ENCODE measurements at regions not wholly inside any gene's neighbourhood (a gene's known extent, or its start where the extent isn't known, plus 50 kb on each side); places are given as distances from the start of the nearest gene placed in this dataset.
"Not testable (repeated sequence)": the region's sequence is repeated elsewhere in the genome, so short reads cannot be mapped to it uniquely, and the experiment has no call there.

DNA sequence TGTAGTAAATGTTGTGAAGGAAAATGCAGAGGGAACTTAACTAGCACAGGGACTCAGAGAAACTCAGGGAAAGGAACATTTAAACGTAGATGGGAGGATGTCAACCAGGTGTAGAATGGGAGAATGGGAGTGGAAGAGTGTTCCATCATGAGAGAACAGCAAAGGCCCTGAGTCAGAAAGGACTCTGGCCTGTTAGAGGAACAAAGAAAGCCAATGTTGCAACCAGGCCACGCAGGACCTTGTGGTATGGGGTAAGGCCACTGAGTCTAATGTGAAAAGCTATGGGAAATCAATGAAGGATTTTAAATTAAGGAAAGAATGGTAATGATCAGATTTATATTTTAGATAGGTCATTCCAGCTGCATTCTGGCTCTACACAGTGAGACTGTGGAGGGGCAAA lies 76.6 kb upstream of the NBPF26 start:
- not testable (repeated sequence) for H3K9me3 ChIP-seq (ENCODE audit: control insufficient read depth in 2 of 2, low read length in 2 of 2); H3K9ac ChIP-seq (ENCODE audit: low read length in 2 of 2); H3K4me1 ChIP-seq (ENCODE audit: control insufficient read depth, insufficient read depth, low read length); H3K36me3 ChIP-seq (ENCODE audit: control insufficient read depth in 2 of 2, insufficient read depth in 2 of 2, low read length in 2 of 2); H3K27me3 ChIP-seq (ENCODE audit: control insufficient read depth in 1 of 2, insufficient read depth in 2 of 2, low read length in 2 of 2); H3K27ac ChIP-seq (ENCODE audit: low read length); H3K4me3 ChIP-seq (ENCODE audit: low read length in 2 of 2)

DNA sequence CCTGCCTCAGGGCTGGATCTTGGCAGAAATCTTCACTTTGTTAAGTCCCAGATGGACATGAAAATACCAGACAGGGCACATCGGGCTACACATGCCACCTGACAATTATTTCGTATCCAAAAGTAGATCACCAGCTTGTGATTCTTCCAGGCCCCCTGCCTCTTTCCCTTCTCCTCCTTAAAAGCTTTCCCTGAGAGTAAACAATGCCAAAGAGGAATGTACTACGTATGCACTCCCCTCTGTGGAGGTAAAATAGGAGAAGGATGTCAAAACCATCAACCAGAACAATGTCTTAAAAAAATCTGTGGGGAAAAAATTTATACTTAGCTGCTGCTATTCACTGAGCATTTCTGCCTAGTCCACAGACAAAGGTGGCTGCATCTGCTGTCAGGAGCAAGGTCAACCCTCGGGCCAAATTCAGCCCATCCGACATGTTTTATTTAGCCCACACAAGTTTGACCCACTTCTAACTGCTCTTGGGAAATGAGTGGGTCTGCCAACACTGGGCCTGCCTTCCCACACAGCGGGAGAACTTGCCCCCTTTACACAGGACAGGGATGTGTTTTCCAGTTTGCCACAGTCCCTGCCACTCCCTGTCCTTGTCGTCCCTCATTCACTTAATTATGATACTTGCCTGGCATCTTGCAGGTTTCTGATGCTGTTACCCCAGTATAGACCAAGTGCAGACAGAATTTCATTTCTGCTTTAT lies 74.7 kb upstream of the NBPF26 start:
- H3K9me3 ChIP-seq (ENCODE audit: control insufficient read depth in 2 of 2, low read length in 2 of 2); H3K27me3 ChIP-seq (ENCODE audit: control insufficient read depth in 1 of 2, insufficient read depth in 2 of 2, low read length in 2 of 2); H3K27ac ChIP-seq (ENCODE audit: low read length); H3K36me3 ChIP-seq (ENCODE audit: control insufficient read depth in 2 of 2, insufficient read depth in 2 of 2, low read length in 2 of 2); H3K4me3 ChIP-seq (ENCODE audit: low read length in 2 of 2); H3K9ac ChIP-seq (ENCODE audit: low read length in 2 of 2); H3K4me1 ChIP-seq (ENCODE audit: control insufficient read depth, insufficient read depth, low read length): not testable (repeated sequence)

DNA sequence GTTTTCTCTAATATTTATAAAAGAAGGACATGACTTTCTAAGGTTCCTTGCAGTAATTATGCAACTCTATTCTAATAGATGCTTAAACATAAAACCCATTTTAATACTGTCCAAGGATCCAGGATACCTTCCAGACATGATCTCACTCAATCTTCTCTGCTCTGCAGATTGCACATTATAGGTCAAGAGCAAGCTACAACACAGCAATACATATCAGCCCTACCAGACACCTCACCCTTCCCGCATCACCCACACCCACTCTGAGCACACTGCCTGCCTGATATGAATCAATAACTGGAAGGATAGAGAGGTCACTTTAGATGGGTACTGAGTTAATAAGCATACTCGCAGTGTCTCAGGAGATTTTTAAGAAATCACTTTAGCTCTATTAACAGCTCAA lies 74.0 kb upstream of the NBPF26 start:
- H3K27me3 ChIP-seq (ENCODE audit: control insufficient read depth in 1 of 2, insufficient read depth in 2 of 2, low read length in 2 of 2); H3K9me3 ChIP-seq (ENCODE audit: control insufficient read depth in 2 of 2, low read length in 2 of 2); H3K9ac ChIP-seq (ENCODE audit: low read length in 2 of 2); H3K4me1 ChIP-seq (ENCODE audit: control insufficient read depth, insufficient read depth, low read length); H3K36me3 ChIP-seq (ENCODE audit: control insufficient read depth in 2 of 2, insufficient read depth in 2 of 2, low read length in 2 of 2); H3K4me3 ChIP-seq (ENCODE audit: low read length in 2 of 2); H3K27ac ChIP-seq (ENCODE audit: low read length): not testable (repeated sequence)

DNA sequence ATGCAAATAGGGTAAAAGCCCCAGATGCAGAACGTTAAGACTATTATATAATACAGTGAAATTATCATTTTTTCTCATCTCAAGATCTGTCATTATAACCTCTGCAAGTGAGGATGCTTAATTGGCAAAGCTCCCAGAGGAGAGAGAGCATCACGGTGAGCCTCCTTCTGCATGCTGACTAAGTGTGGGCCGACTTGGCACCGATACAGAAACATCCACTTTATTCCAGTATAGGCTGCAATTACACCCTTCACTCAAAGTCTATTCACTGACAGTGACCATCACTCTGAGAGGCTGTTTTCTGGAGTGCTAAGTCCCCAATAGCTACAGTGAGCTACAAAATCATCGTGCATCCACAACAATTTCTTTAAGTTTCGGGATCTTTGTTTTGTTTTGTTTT lies 69.6 kb upstream of the NBPF26 start:
- H3K4me1 ChIP-seq (ENCODE audit: control insufficient read depth, insufficient read depth, low read length); H3K4me3 ChIP-seq (ENCODE audit: low read length in 2 of 2); H3K36me3 ChIP-seq (ENCODE audit: control insufficient read depth in 2 of 2, insufficient read depth in 2 of 2, low read length in 2 of 2); H3K27ac ChIP-seq (ENCODE audit: low read length); H3K27me3 ChIP-seq (ENCODE audit: control insufficient read depth in 1 of 2, insufficient read depth in 2 of 2, low read length in 2 of 2); H3K9ac ChIP-seq (ENCODE audit: low read length in 2 of 2); H3K9me3 ChIP-seq (ENCODE audit: control insufficient read depth in 2 of 2, low read length in 2 of 2): not testable (repeated sequence)

DNA sequence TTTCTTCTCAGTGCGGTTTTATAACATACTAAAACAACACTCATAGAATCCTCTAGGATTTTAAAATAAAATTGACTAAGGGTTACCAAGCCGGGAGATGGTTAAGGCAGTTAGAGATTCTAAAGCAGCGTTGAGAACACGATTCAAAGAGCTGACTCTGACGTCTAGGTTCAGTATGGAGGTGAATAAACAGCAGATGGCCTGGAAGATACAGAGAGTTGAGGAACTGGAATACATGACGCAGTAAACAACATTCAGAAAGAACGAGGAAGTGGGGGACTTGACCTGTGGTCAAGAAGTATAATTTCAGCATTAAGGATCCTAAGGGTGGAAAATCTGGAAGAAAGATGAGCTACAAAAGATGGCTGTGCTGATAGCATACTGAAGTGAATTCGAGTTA lies 68.4 kb upstream of the NBPF26 start:
- not testable (repeated sequence) for H3K4me1 ChIP-seq (ENCODE audit: control insufficient read depth, insufficient read depth, low read length); H3K27me3 ChIP-seq (ENCODE audit: control insufficient read depth in 1 of 2, insufficient read depth in 2 of 2, low read length in 2 of 2); H3K9me3 ChIP-seq (ENCODE audit: control insufficient read depth in 2 of 2, low read length in 2 of 2); H3K9ac ChIP-seq (ENCODE audit: low read length in 2 of 2); H3K4me3 ChIP-seq (ENCODE audit: low read length in 2 of 2); H3K36me3 ChIP-seq (ENCODE audit: control insufficient read depth in 2 of 2, insufficient read depth in 2 of 2, low read length in 2 of 2); H3K27ac ChIP-seq (ENCODE audit: low read length)

- not testable (repeated sequence) for H3K4me3 ChIP-seq (ENCODE audit: low read length in 2 of 2); H3K4me1 ChIP-seq (ENCODE audit: control insufficient read depth, insufficient read depth, low read length); H3K27me3 ChIP-seq (ENCODE audit: control insufficient read depth in 1 of 2, insufficient read depth in 2 of 2, low read length in 2 of 2); H3K9ac ChIP-seq (ENCODE audit: low read length in 2 of 2); H3K36me3 ChIP-seq (ENCODE audit: control insufficient read depth in 2 of 2, insufficient read depth in 2 of 2, low read length in 2 of 2); H3K9me3 ChIP-seq (ENCODE audit: control insufficient read depth in 2 of 2, low read length in 2 of 2); H3K27ac ChIP-seq (ENCODE audit: low read length)
These were observed 67.6 kb upstream of the NBPF26 start for GRCh38 chr1:120656116-120656515.

- H3K27ac ChIP-seq (ENCODE audit: low read length); H3K27me3 ChIP-seq (ENCODE audit: control insufficient read depth in 1 of 2, insufficient read depth in 2 of 2, low read length in 2 of 2); H3K9ac ChIP-seq (ENCODE audit: low read length in 2 of 2); H3K4me1 ChIP-seq (ENCODE audit: control insufficient read depth, insufficient read depth, low read length); H3K4me3 ChIP-seq (ENCODE audit: low read length in 2 of 2); H3K9me3 ChIP-seq (ENCODE audit: control insufficient read depth in 2 of 2, low read length in 2 of 2); H3K36me3 ChIP-seq (ENCODE audit: control insufficient read depth in 2 of 2, insufficient read depth in 2 of 2, low read length in 2 of 2): not testable (repeated sequence)
These were observed 65.9 kb upstream of the NBPF26 start for GRCh38 chr1:120657804-120658203.

GRCh38 chr1:120658622-120659021 lies 65.1 kb upstream of the NBPF26 start:
- not testable (repeated sequence) for H3K9ac ChIP-seq (ENCODE audit: low read length in 2 of 2)

DNA sequence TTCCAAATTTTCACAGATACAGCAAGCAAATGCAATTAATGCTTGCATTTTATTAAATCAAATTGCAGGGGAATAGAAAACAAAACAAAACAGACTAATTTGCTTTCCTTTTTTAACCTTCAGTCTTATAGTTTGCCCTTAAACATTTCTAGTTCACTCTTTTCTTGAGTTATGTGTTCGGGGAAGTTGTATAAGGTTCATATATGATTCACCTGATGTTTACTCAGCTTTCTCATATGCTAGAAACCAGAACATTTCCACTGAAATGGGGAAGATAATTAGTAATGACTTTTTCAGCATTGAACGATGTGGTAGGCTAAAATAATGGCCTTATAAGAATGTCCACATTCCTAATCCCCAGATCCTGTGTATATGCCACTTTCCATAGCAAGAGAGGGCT lies 64.6 kb upstream of the NBPF26 start:
- not testable (repeated sequence) for H3K36me3 ChIP-seq (ENCODE audit: control insufficient read depth in 2 of 2, insufficient read depth in 2 of 2, low read length in 2 of 2); H3K27me3 ChIP-seq (ENCODE audit: control insufficient read depth in 1 of 2, insufficient read depth in 2 of 2, low read length in 2 of 2); H3K4me3 ChIP-seq (ENCODE audit: low read length in 2 of 2); H3K9me3 ChIP-seq (ENCODE audit: control insufficient read depth in 2 of 2, low read length in 2 of 2); H3K27ac ChIP-seq (ENCODE audit: low read length); H3K9ac ChIP-seq (ENCODE audit: low read length in 2 of 2); H3K4me1 ChIP-seq (ENCODE audit: control insufficient read depth, insufficient read depth, low read length)

More at GRCh38 chr1:120658622-120659021, 65.1 kb upstream of the NBPF26 start:
- H3K27me3 ChIP-seq (ENCODE audit: control insufficient read depth in 1 of 2, insufficient read depth in 2 of 2, low read length in 2 of 2); H3K4me1 ChIP-seq (ENCODE audit: control insufficient read depth, insufficient read depth, low read length); H3K9me3 ChIP-seq (ENCODE audit: control insufficient read depth in 2 of 2, low read length in 2 of 2); H3K36me3 ChIP-seq (ENCODE audit: control insufficient read depth in 2 of 2, insufficient read depth in 2 of 2, low read length in 2 of 2); H3K4me3 ChIP-seq (ENCODE audit: low read length in 2 of 2); H3K27ac ChIP-seq (ENCODE audit: low read length): not testable (repeated sequence)

DNA sequence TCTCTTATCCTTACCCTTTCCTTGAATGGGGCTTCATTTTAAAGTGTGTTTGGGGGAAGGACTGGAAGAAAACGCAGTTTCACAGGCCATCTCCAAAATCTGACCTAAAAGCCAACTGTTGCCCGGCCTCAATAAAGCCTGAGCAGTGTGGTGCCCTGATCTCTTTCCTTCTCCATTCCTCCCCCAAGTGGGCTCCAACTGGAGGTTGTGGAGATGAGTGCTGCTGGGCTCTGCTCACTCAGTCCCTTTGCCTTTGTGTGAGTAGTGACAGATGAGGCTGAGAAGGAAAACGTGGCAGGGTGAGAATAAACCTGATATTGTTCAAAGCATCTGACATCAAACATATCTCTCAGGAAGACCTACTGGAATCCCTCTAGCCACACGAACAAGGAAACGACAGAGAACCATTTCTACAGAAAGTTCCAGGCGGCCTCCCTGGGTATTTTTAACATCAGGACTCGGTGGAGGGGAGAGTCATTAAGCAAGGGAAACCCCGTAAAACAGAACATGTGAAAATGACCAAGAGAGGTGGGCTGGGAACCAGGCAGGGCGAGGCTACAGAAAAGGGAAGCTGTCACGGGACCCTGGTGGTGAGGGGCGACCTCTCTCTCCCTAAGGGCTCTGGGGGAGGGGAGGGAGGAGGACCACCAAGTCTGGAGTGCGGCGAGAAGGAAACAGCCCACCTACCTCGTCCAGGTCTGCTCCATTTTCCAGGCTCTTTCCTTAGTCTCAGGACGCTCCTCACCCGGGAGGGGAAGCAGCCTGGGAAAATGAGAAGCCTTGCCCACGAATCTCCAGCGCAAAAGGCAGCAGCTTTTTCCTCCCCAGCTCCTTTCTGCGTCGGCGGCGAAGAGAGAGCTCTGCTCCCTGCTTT lies 59.1 kb upstream of the NBPF26 start:
- H3K27ac ChIP-seq (ENCODE audit: low read length); H3K4me1 ChIP-seq (ENCODE audit: control insufficient read depth, insufficient read depth, low read length); H3K36me3 ChIP-seq (ENCODE audit: control insufficient read depth in 2 of 2, insufficient read depth in 2 of 2, low read length in 2 of 2); H3K9ac ChIP-seq (ENCODE audit: low read length in 2 of 2); H3K9me3 ChIP-seq (ENCODE audit: control insufficient read depth in 2 of 2, low read length in 2 of 2); H3K4me3 ChIP-seq (ENCODE audit: low read length in 2 of 2); H3K27me3 ChIP-seq (ENCODE audit: control insufficient read depth in 1 of 2, insufficient read depth in 2 of 2, low read length in 2 of 2): not testable (repeated sequence)

DNA sequence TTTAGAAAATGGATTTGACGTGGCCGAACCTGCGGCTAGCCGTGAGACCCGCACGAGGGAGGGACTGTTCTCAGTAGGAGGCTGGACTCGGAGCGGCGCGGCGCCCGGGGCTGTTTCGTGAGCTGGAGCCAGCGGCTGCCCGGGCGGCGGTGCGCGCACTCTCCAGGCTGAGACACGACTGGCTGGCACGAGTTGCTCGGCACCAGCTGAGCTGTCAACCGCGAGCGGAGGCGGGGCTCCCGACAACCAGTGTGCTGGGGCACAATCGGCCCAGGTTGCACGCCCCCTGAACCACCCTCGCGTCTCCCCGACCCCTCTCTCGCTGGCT lies 58.5 kb upstream of the NBPF26 start:
- not testable (repeated sequence) for H3K27ac ChIP-seq (ENCODE audit: low read length); H3K9ac ChIP-seq (ENCODE audit: low read length in 2 of 2); H3K4me1 ChIP-seq (ENCODE audit: control insufficient read depth, insufficient read depth, low read length); H3K9me3 ChIP-seq (ENCODE audit: control insufficient read depth in 2 of 2, low read length in 2 of 2); H3K36me3 ChIP-seq (ENCODE audit: control insufficient read depth in 2 of 2, insufficient read depth in 2 of 2, low read length in 2 of 2); H3K27me3 ChIP-seq (ENCODE audit: control insufficient read depth in 1 of 2, insufficient read depth in 2 of 2, low read length in 2 of 2); H3K4me3 ChIP-seq (ENCODE audit: low read length in 2 of 2)

Measured in stomach smooth muscle (tissue), 2 donors.